GM23248 (cell line): ENCODE measurements at regions not wholly inside any gene's neighbourhood (a gene's known extent, or its start where the extent isn't known, plus 50 kb on each side); places are given as distances from the start of the nearest gene placed in this dataset.

Experiments
- EZH2 ChIP-seq: fragments of 200-600 bp; sonication (generic); IDR thresholded peaks from 2 replicates; pipeline ENCODE4 v1.6.1; 2018; ENCODE audit warnings: antibody characterized with exemption, mild to moderate bottlenecking; ENCODE audit not compliant: insufficient read depth, poor library complexity, severe bottlenecking
- EZH2phosphoT487 ChIP-seq: fragments of 200-600 bp; sonication (generic); IDR thresholded peaks from 2 replicates; pipeline ENCODE4 v1.6.1; 2018; ENCODE audit warnings: antibody characterized with exemption, moderate library complexity, mild to moderate bottlenecking, low read depth; ENCODE audit not compliant: insufficient read depth

DNA sequence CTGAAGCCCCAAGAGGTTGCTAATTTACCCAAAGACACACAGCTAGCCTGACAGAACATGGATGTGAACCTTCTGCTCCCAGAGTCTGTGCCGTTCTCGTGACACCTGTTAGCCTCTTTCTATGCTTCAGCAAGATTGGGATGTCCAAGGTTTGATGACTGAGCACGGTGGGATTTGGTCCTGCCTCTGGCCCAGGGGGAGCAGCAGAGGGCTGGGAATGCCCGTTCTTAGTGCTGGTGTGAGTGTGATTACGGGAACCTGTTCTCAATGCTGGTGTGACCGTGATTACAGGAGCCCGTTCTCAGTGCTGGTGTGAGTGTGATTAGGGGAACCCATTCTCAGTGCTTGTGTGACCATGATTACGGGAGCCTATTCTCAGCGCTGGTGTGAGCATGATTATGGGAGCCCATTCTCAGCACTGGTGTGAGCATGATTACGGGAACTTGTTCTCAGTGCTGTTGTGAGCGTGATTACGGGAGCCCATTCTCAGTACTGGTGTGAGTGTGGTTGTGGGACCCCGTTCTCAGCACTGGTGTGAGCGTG lies 67.3 kb upstream of the SNTG2 start:
- TF ChIP-seq EZH2phosphoT487 = no peak
- TF ChIP-seq EZH2 = no peak
